Activated effector memory CD4-positive, alpha-beta T cell treated with anti-CD3 and anti-CD28 coated beads, Interleukin-2, amount 50 U/mL, for 16 hours (primary cell): ENCODE measurements at regions not wholly inside any gene's neighbourhood (a gene's known extent, or its start where the extent isn't known, plus 50 kb on each side); places are given as distances from the start of the nearest gene placed in this dataset.

Experiments used
- DNase-seq: peaks from one replicate; pipeline ENCODE4 v3.0.0-alpha.2; 2020

DNA sequence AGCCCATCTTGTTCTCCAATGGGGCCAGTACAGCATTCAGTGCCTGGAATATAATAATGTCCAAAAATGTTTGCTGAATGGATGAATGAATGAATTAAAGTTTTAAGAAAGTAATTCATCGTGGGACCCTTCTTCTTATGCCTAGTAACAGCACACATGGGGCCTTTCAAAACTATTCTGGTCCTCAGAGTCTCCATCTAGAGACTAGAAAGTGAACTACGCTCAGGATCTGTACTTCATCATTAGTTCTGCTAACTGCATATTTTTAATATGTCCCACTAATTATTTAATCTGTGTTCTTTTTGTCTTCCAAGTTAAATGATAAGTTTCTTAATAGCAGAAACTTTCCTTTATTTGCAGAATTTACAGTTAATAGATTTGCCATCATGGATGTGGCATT is 172.5 kb downstream of the SMAD2 start:
- no peak for DNase-seq

DNA sequence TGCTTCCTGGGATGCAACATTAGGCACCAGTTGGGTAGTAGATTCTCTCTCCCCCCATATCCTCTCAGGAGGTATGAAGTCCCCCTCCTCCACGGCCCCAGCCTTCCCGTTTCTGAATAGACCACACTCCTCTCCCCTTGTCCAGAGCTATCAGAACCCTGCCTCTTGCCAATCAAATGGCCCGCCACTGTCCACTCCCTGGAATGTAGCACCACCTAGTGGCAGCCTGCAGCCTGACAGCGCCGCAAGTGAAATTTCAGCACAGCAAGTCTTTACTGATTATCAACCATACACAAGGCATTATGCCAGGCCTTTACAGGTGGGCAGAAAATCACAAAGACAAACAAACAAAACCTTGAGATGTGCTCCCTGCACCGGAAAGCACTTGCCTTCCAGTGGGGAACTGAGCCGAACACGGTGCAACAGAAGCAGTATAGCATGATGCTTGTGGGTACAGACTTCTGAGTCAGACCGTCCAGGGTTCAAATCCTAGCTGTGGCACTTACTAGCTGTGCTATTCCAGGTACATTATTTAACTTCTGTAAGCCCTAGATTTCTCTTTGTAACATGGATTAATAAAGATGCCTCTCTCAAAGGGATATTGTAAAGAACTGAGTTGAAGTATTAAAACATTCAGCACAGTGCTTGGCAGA is 174.0 kb downstream of the SMAD2 start:
- peak; percentile 83 for DNase-seq

DNA sequence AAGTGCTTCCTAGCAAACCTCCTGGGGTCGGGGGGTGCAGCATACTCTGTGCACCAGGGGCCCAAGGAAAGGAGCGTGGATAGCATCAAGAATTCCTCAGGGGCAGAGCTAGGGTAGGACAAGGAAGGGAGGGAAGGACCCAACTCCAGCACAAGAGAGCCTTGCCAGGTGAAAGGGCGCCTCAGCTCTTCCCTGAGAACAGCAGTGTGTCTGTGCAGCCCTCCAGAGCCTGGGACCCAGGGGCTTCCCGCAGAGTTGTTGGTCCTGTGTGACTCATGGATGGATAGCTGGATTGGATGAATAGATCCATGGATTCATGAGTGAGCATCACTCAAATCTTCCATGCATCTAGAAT is 175.4 kb downstream of the SMAD2 start:
- DNase-seq, result no peak

DNA sequence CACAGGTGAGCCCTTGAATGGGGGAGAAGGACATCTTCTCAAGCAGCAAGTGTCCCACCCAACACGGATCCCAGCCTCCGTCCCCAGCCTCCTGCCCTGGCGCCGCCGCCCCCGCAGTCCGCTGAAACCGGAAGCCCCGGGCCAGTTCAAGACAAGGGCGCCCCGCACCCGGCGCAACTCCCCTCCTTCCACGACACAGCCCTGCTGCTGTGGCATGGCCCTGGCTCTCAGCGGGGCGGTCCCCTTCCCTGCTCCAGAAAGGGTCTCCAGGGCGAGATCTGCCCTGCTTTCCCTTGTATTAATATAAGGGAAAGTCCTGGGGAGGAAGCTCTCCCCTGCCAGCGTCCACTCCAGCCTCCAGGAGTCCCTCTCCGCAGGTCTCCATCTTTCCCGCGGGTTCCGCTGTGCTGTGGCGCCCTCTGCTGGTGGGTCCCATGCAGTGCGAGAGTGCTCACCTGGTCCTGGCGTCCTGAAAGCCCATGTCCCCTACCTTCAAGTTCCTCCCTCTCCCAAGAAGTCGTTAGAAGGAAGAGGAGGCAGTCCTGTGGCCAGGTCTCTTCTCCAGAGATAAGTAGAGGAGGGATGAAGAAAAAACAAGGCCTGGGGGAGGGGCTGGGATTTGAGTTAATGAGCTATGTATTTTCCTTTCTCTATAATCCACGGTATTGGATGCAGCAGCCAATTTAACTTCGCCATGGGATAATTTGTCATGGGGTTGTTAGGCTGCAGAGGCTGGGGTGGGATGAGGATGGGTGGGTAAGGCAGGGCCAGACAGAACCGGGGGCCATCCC is 176.0 kb downstream of the SMAD2 start:
- peak; percentile 84 for DNase-seq

DNA sequence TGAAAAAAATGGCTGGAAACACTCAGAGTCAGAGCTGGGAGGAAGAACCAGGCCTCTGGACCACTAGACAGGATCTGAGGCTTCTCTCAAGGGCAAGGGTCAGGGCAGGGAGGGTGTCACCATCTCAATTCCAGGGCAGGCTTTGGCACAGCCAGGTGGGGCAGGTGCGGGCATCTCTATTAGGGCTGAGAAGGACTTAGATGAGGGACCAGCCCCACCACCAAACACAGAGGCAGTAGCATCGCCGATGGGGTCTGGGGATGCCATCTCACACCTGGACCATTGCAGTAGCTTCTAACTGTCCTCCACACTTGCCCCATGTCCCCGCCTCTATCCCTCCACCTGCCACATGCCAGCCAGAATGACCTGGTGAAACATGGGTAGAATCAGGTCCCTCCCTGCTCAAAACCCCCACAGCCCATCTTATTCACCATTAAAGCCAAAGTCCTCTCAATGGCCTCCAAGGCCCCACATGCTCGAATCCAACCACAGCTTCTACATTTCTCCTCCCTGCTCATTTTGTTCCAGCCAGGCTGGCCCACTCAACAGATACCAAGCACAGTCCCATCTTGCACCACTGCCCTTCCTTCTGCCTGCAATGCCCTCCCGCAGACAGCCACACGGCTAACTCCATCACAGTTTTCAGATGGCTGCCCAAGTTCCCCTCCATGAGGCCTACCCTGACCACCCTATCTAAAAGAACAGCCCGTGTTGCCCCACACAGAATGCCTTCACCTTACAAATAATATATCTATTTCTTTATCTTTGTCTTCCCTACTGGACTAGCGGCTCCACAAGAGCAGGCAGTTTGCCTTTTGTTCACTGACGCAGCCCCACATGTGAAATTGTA is 177.4 kb downstream of the SMAD2 start:
- DNase-seq, result no peak

DNA sequence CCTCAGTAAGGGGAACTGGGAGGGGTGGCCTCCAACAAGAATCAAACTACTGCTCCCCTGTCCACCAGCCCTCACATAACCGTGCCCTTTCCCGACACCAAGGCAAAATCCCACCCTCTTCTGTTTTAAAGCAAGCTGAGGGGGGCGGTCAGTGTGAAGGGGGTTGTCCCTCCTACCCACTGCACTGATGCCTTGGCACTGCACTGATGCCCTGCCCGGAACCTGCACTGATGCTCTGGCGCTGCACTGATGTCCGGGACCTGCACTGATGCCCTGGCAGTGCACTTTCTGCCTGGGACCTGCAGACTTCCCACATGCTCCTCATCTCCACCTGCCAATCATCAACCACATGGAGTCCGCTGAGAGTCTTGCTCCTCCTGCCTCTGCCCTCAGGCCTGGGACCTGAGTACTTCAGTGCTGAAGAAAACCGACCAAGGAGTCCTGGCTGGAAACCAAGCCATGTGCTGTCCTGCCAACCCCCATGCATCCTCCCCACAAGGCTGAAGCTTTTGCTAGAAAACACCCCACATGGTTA is 179.5 kb downstream of the SMAD2 start:
- no peak for DNase-seq

DNA sequence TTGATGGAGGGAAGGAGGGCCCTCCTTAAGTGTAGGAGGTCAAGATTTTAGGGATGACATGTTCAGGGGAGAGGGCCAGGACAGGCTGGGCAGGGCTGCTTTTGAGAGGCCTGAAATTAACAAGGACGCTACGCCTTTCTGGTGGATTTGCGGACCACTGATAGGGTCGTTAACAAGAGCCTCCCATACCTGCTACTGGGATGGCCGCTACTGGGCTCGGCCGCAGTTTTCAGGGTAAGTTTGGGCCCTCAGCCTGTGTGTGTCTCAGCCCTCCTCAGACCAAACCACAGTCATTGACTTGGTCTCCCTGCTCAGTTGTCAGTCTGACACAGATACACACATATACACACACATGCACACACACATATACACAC is 180.9 kb downstream of the SMAD2 start:
- DNase-seq, result no peak

DNA sequence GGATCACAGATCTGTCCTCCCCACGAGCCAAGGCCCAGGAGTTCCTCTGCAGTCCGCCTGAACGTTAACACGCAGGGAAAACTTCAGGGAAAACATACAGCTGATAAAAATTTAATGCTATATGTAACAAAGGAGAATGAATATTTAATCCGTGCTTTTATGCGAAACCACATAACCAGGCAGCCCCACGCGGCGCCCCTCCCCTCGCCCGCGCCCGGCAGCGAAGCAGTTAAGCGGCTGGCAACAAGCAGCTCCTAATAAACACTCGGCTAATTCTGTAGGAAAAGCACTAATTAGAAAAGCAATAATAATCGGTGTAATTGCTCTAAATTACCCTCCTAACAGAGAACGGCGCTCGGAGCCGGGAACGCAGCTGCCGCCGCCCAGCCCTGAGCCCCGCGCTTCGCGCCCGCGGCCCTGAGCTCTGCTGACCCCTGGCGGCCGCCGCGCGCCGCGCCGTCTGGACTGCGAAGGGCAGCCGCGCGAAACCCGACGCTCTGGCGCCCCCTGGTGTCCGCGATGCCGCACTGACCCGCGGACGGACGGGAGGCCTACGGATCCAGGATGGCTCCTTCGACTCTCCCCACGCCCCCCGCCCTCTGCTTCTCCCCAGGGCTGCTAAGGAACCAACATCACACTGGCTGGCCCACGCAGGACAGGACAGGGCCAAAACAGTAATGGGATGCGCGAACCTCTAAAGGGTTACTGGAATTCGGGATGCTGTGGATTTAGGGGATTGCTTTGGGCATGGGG is 181.4 kb downstream of the SMAD2 start:
- DNase-seq, result peak; percentile 94

DNA sequence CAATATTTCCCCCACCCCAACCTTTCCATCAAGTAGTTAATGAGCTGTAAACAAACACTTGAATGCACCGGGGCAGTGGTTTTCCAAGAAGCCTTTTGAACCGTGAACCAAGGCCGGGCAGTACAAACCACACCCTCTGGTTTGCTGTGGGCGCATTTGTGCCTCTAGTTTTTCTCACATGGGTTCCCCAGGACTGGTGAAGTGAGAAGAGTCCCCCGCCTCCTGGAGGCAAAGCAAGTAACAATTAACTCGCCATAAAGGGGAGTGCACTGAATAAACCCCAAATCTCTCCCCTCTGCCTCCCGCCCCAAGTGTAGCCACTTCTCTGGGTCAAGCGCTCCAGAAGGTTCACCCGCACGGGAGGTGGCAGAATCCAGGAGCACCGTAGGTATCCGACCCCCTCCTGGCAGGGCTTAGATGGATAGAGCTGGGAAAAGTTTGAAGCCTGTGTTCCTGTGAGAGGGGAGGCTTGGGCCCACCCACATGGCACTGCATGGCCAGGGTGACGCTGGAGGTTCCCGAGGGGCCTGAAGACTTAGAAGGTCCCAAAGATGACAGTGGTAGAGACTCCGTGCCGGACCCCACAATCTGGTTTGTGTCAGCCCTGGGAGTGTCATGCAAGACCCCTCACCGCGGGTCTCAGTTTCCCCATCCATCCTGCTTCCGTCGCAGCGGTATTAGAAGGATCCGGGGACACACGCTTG is 182.2 kb downstream of the SMAD2 start:
- DNase-seq, result no peak

DNA sequence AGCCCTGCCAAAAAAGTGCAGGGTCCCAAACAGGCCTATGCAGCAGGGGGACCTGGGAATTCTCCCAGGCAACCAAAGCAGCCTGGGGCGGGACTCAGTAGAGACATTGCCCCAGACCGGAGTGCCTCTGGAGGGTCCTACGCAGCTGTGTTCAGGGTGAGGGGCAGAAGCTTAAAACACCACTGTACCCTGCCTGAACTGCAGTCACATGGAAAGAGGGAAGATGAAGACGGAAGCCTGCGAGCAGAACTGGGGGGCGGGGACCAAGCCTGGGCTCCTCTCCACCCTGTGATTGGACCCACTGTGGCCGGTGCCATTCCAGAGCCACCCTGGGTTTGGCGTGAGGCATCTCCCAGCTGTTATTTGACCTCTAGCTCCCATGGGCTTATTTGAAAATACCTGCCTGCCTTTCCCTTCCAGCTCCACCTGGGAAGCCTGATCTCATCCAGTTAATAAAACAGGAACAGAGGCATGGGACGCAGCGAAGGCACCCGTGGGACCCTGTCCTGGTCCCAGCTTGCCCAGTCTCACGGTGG is 183.1 kb downstream of the SMAD2 start:
- DNase-seq, result no peak

DNA sequence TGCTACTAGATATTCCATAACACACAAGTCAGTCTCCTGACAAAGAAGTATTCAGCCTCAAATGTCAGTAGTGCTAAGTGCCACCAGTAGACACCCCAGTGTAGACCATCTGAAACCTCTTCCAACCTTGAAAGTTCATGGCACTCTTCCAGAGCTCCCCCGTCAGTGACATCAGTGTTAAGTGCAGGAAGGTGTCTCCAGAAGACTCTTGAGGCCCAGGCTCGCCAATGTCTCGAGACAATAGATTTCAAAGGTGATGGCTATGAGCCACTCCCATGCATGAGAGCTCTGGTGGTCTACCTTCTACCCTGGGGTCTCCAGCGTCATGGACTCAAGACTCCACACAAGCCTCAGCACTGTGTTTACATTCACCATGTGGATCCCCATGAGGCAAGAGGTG is 183.8 kb downstream of the SMAD2 start:
- DNase-seq, result no peak

DNA sequence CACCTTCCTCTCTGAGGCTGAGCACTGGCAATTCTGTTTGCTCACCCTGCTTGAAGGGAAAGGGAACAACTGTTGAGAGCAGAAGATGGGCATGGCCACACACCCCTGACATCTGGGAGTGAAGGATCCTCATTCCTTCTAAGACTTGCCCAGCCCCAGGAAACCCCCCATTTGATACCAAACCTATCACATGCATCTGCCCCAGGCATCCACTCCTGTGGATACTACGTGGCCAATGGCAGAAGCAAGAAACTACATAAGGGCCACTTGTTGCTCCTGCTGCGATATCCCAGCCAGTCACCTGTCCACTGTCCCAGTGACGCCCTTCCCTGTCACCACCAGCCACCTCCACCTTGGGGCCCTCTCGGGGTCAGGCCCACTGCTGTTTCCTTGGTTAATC is 185.2 kb downstream of the SMAD2 start:
- DNase-seq, result no peak

DNA sequence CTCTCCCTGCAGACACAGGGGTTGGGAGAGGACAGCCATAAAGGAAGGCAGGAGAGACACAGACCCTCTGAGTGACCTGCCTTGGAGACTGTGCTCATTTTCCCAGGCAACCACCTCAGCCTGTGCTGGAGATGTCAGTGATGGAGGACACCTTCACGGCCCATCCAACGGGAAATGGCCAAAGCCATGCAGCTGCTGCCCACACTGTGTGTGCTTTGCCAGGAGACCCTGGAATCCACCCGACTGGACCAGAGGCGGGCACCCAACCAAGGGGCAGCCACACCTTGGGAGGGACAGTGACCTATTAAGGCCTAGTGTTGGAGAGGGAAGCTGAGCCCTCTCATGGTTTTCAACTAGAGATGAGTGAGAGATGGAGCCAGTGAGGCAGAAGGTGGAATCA is 192.5 kb downstream of the SMAD2 start:
- peak; percentile 52 for DNase-seq

DNA sequence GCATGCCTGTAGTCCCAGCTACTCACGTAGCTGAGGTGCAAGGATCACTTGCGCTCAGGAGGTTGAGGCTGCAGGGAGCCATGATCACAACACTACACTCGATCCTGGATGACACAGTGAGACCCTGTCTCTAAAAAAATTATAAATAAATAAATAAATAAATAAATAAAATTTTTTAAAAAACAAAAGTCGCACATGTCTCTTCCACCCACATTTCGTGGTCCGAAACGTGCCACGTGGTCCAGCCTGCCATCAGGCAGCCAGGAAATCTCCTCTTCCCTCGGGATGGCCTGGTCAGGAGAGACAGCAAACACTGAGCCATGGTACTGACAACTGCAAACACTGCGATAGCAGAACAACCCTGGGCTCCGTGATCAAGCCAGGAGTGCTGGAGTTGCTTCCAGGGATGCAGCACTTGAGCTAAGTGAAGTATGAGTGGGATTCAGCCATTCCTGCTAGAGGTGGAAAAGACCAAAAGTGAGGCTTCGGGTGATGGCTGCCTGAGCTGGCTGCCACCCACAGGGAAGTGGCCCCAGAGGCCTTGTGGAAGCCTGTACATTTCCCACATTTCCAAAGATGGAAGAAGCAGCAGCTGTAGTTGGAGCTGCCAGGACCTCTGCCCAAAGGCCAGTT is 193.1 kb downstream of the SMAD2 start:
- DNase-seq, result peak; percentile 19

DNA sequence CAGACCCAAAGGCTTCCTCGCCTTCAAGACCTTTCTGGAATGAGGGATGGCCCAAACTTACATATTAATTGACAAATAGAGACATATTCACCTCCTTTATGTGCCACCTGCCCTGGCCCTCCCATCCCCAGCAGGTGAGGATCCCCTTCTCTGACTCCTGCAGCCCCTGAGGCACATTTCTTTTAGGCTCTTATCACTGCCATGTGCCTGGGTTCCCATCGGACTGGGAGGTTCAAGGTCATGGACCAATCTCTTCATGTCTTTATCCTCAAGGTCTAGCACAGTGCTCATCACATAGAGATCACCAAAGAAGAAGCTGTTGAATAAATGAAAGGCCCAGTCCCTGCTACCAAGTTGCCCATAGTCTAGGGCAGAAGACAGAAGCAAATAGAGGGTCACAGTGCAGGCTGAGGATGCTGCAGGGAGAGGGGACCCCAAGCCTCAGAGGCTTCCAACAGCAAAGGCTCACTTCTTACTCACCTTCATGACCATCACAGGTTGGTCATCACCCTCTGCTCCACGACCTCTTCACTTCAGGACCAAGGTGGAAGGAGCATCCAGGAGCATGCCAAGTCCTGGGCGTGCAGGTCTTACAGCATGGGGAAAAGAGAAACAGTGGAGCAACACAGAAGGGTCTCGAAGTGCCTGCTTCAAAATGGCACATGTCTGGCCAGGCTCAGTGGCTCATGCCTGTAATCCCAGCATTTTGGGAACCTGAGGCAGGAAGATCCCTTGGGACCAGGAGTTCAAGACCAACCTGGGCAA is 193.9 kb downstream of the SMAD2 start:
- peak; percentile 28 for DNase-seq

DNA sequence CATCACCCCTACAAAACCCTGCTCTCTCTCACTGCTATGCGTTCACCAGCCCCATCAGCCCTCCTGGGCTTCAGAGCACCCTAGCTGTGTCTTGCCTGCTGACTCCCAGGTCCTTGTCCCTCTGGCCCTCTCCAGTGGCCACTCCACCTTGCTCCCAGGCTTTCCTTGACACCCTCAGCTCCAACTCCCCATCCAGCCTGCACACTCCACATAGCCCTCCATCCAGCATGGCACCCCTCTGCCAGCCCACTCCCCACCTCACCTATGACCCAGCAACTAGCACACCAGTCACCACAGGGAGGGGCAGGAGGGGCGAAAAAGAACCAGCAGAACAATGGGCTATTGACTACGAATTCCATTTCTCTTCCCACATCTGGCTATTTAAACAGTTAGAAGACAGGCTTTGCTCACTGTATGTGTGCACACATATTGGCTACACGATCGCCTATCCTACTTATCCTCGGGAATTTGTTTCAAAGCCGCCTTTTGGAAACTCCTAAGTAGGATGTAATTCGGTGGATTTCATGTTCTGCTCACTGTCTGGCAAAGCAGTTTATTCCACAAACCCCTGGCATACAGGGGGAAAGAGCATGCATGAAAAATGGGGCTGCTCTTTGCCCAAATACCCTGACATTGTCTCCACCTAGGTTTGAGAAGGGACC is 195.3 kb downstream of the SMAD2 start:
- DNase-seq, result peak; percentile 22

DNA sequence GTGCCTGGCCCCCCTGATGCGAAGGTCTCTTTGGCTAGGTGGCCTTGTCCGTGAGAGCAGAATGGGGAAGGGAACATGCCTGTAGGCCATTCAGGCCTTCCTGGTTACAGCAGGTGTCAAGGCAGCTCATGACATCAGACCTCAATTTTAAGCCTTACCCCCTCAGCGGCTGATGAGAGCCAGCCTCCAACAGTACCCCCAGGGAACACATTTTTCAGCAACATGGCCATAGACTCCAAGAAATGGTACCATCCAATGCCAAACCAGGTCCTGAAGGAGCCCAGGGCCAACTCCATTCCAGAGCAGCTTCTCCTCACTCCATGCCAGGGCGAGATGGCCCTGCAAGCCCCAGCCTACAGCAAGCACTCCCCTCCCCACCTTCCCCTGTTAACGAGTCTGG is 199.2 kb downstream of the SMAD2 start:
- peak; percentile 9 for DNase-seq

DNA sequence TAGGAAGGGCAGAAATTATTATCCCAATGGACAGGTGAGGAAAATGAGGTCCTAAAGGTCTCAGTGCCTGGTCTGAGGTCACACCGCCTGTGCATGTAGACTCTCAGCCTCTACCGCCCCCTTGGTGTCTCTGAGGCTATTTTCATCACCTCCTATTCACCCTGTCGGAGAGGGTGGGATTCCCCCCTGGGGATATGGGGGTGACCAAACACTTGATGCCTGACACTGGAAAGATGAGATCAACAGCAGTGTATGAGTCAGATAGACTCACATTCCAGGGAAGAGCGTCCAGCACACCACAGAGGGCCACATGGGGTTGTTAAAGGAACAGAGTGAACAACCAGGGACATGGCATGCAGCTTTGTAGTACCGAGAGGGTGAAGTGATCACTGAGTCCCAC is 199.7 kb downstream of the SMAD2 start:
- peak; percentile 34 for DNase-seq

DNA sequence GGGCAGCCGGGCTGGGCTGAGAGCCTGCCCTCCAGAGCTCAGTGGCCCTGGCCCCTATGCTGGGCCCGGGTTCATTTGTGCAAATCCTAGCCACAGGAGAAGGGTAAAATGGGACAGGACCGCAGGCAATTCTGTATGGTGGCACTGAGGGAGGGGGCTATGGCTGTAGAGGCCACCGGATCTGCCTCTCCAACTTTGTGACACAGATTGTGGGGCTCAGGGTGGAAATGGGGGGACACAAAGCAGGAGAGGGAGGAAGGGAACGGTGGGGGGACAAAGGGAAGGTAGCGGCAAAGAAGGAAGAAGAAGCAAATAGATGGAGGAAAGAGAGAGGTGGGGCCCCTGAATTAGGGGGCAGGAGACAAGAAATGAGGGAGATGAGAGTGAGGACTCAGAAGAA is 201.1 kb downstream of the SMAD2 start:
- DNase-seq, result no peak

DNA sequence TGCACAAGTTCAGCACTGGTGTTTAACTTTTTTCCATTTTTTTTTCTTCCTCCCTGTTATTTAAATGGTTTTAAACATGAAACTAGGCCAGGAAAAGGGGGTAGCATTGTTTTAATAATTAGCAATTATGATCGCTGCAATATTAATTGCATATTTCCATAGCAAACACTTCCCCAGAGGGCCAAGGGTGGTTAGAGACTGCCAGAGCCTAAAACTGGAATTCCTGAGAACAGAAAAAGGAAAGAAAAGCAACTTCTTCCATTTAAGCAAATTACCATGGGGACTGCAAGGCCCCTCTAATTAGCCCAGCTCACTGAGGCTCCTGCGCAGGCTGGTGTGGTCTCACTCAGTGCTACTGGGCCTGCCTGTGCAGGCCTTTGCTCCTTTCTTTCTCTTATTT is 201.5 kb downstream of the SMAD2 start:
- no peak for DNase-seq
